ENCODE measurements at regions not wholly inside any gene's neighbourhood (a gene's known extent, or its start where the extent isn't known, plus 50 kb on each side); places are given as distances from the start of the nearest gene placed in this dataset.

GRCh38 chr1:168466714-168467131 is 77.1 kb downstream of the XCL2 start:
- H3K27ac ChIP-seq (ENCODE audit: control insufficient read depth, insufficient read depth), result peak overlapping the region; percentile 56
- in situ Hi-C loops (cut with MboI), result no loop called here
- ATAC-seq, result peak; percentile 86
- peak; percentile 62; the same call in 1 of the 2 replicates for TF ChIP-seq SMARCA5 (IDR thresholded peaks at IDR 0.05)
- peak; percentile 83 for TF ChIP-seq DPF2 (IDR thresholded peaks at IDR 0.05)
- TF ChIP-seq KLF5 (IDR thresholded peaks at IDR 0.05; ENCODE audit: partially characterized antibody), result no peak
- TF ChIP-seq SMAD5 (IDR thresholded peaks at IDR 0.05; ENCODE audit: low read depth), result no peak
- TF ChIP-seq CHD4 (IDR thresholded peaks at IDR 0.05), result 0 out of 2 replicates have a peak, but pooled peaks have one; percentile 52
- no peak for TF ChIP-seq WRNIP1 (IDR thresholded peaks at IDR 0.05; ENCODE audit: borderline replicate concordance, low read depth, low read length)
- TF ChIP-seq CEBPZ (IDR thresholded peaks at IDR 0.05; ENCODE audit: low read depth, low read length), result no peak
- TF ChIP-seq POU2F2 (IDR thresholded peaks at IDR 0.05; ENCODE audit: borderline replicate concordance, low read depth, low read length), result no peak
- no peak for TF ChIP-seq IRF5 (IDR thresholded peaks at IDR 0.05; ENCODE audit: borderline replicate concordance)
- no peak for TF ChIP-seq ATF2 (IDR thresholded peaks at IDR 0.05; ENCODE audit: low read length)
- TF ChIP-seq ZBTB4 (CRISPR knock-in tag; IDR thresholded peaks at IDR 0.05), result no peak
- TF ChIP-seq SUPT20H (IDR thresholded peaks at IDR 0.05; ENCODE audit: borderline replicate concordance, control insufficient read depth, low read depth, low read length), result no peak
- no peak for TF ChIP-seq NRF1 (conservative IDR thresholded peaks at IDR 0.05; ENCODE audit: low read depth, low read length)
- no peak for TF ChIP-seq EGR1 (IDR thresholded peaks at IDR 0.05; ENCODE audit: borderline replicate concordance in 1 of 2, low read depth in 2 of 2, low read length in 2 of 2)
- TF ChIP-seq MXI1 (IDR thresholded peaks at IDR 0.05; ENCODE audit: low read depth, low read length), result no peak

More at GRCh38 chr1:168466714-168467131, 77.1 kb downstream of the XCL2 start:
- Histone ChIP-seq H3K27me3 (replicated peaks in 1 of 2; ENCODE audit: control insufficient read depth in 2 of 2, insufficient read depth in 2 of 2, low read length in 1 of 2) (no peaks in the 10 kb centered on the region), H3K4me2 (ENCODE audit: control insufficient read depth, insufficient read depth) (peak overlapping the region; percentile 74), H3K4me3 (peak overlapping the region; percentile 25; the same call in 1 of the 2 replicates), H3K4me1 (ENCODE audit: control insufficient read depth, insufficient read depth, low read length) (peaks cover 25% of the 10 kb centered on the region), H3K79me2 (ENCODE audit: control insufficient read depth, insufficient read depth, low read length) (no peaks in the 10 kb centered on the region), H4K20me1 (ENCODE audit: control insufficient read depth, insufficient read depth) (no peaks in the 10 kb centered on the region), H3K9ac (ENCODE audit: control insufficient read depth, insufficient read depth, low read length) (no peak overlapping the region), H2AFZ (ENCODE audit: control insufficient read depth, low read depth, low read length) (no peak overlapping the region), H3K9me3 (replicated peaks; ENCODE audit: control insufficient read depth, insufficient read depth, low read length) (no peaks in the 10 kb centered on the region; the same call in 1 of the 3 replicates), H3K36me3 (ENCODE audit: control insufficient read depth in 2 of 2, insufficient read depth in 2 of 2, low read length in 1 of 2) (no peaks in the 10 kb centered on the region)
- ChIA-PET RAD21 (ENCODE audit: unreplicated experiment) (interaction anchor here (0.8 to 7.9 kb wide), 22 partner anchors 12 to 137 kb away, joined by 3 to 103 read pairs (median 6); no protein-coding TSS in a partner anchor), CTCF (interaction anchor here (0.6 to 3.6 kb wide), 8 partner anchors 25 to 124 kb away, joined by 3 to 25 read pairs (median 6); no protein-coding TSS in a partner anchor), POLR2A (interaction anchor here (0.8 to 6.1 kb wide), 9 partner anchors 13 to 98 kb away, joined by 3 to 52 read pairs (median 4); no protein-coding TSS in a partner anchor), SMC1A (ENCODE audit: uncharacterized antibody, unreplicated experiment) (interaction anchor here (0.6 to 7.7 kb wide), 20 partner anchors 9 to 232 kb away, joined by 3 to 125 read pairs (median 7); no protein-coding TSS in a partner anchor)
- BruUV-seq (replicated peaks), result no TSS peak
- 78% methylated on average over 1 of the region's 1 CpG for WGBS (ENCODE audit: insufficient coverage, insufficient replicate concordance, low lambda C conversion rate, missing lambda C conversion rate)
- DNase-seq (ENCODE audit: low read depth, low spot score) (peak; percentile 51), FAIRE-seq (peak; percentile 47)
- intact Hi-C loops (cut with micrococcal nuclease; ENCODE audit: unreplicated experiment), result loop anchor here (1.0 to 10.0 kb wide), 3 partner anchors 38 to 88 kb away; no protein-coding TSS in a partner anchor

All from GM12878 (cell line).